Fibroblast of the aortic adventitia (primary cell): ENCODE measurements at regions not wholly inside any gene's neighbourhood (a gene's known extent, or its start where the extent isn't known, plus 50 kb on each side); places are given as distances from the start of the nearest gene placed in this dataset.

Experiments
- DNase-seq: peaks from one replicate; pipeline ENCODE4 v3.0.0-alpha.2; 2010; ENCODE audit warnings: low read depth
- H3K4me3 ChIP-seq: 2 replicates; pipeline ENCODE4 v1.5.1; 2011; ENCODE audit warnings: low read depth, mild to moderate bottlenecking, control low read depth, low read length, moderate library complexity
- TF ChIP-seq, protein P1 (sequence below): IDR thresholded peaks from 2 replicates; pipeline ENCODE4 v1.5.1; 2011; ENCODE audit warnings: mild to moderate bottlenecking, low read length, control low read depth, inconsistent platforms; ENCODE audit not compliant: insufficient read depth

DNA sequence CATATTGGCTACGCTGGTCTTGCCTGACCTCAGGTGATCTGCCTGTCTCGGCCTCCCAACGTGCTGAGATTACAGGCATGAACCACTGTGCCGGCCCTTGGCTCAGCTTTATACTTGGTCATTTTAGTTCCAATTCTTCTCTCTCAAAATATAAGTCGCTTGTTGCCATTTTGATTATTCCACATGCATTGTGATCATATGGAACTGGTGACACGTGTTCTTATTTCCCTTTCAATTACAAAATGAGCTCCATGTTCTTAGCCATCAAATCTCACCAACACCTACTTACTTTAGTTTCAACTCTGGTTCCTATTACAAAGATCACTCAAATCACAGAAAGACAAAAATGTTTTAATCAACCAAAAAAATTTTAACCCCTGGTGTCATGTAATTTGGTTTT, 1711.7 kb downstream of the TP53TG3F start:
- H3K4me3 ChIP-seq, result no peak overlapping the region
- TF ChIP-seq, protein P1, sequence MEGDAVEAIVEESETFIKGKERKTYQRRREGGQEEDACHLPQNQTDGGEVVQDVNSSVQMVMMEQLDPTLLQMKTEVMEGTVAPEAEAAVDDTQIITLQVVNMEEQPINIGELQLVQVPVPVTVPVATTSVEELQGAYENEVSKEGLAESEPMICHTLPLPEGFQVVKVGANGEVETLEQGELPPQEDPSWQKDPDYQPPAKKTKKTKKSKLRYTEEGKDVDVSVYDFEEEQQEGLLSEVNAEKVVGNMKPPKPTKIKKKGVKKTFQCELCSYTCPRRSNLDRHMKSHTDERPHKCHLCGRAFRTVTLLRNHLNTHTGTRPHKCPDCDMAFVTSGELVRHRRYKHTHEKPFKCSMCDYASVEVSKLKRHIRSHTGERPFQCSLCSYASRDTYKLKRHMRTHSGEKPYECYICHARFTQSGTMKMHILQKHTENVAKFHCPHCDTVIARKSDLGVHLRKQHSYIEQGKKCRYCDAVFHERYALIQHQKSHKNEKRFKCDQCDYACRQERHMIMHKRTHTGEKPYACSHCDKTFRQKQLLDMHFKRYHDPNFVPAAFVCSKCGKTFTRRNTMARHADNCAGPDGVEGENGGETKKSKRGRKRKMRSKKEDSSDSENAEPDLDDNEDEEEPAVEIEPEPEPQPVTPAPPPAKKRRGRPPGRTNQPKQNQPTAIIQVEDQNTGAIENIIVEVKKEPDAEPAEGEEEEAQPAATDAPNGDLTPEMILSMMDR, result no peak

GRCh38 chr16:35173295-35173694, 1713.9 kb downstream of the TP53TG3F start:
- no peak overlapping the region for H3K4me3 ChIP-seq
- TF ChIP-seq, protein P1, result no peak
- no peak for DNase-seq

More for the DNA sequence above, 1711.7 kb downstream of the TP53TG3F start:
- no peak for DNase-seq

DNA sequence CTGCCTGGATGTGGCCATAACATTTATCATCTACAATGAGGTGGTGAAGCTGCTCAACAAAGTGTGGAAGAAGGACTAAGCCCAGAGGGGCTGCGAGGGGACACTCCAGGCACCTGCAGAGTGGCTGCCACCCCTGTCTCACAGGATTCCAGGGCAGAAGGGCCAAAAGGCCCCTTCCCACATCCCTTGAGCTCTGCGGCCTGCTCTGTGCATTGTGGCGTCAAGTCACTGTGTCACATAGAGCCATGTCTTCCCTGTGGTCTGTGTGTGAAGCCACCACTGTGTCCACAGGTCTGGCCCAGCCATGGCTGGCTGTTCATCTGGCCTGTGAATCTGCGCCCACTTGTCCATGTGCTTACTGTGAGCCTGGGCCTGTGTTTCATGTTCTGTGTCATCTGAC, 1714.6 kb downstream of the TP53TG3F start:
- DNase-seq, result no peak
- TF ChIP-seq, protein P1, result no peak
- H3K4me3 ChIP-seq, result no peak overlapping the region

- DNase-seq, result no peak
- TF ChIP-seq, protein P1, result no peak
- H3K4me3 ChIP-seq, result no peak overlapping the region
Measured at GRCh38 chr16:35176449-35176848, 1717.0 kb downstream of the TP53TG3F start.

- no peak overlapping the region for H3K4me3 ChIP-seq
- no peak for DNase-seq
- TF ChIP-seq, protein P1, result no peak
Measured at GRCh38 chr16:35177851-35178250, 1718.4 kb downstream of the TP53TG3F start.

DNA sequence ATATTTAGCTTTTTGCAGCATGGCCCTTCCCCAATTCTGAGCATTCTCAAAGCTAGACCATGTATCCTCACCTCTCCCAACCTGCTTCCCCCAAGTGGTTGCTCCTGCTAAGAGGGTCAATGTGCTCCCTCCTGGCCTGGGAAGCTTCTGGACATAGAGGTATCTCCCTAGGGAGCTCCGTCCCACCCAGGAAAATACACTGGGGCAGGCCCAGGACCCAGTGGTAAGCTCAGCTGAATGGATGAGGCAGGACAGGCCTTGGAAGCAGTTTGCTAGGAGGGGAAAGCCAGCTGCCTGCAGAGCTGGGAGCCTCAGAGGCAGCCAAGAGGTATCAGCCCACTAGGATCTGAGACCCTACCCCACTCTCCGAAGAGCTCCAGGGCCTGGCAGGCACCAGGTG, 1721.6 kb downstream of the TP53TG3F start:
- DNase-seq, result no peak
- TF ChIP-seq, protein P1, result no peak

DNA sequence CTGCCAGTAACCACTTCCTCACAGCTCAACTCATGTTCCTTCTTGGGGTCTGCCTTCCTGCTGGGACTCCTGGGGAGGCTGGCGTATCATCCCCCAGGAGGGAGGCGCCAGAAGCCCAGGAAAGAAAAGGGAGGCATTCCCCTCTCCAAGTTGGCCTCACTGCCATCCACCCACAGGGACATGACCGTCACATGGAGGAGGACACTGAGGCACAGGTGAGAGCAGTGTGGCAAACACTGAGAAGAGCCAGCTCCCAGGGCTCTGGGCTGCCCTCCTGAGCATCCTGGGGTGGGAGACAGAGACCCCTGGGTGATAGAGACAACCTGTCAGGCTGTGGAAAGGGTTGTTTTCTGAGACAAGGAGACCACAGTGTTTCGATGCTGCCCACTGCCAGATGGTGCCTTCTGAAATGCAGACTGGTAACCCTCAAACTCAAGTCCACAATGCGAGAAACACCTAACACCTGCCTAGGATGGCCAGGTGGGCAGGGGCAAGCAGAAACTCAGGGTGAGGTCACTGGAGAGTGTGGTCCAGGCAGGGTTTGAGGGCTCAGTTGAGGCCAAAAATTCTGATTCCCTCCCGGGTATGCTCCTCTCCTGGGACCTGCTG, 1722.1 kb downstream of the TP53TG3F start:
- DNase-seq, result no peak
- H3K4me3 ChIP-seq, result no peak overlapping the region
- TF ChIP-seq, protein P1, result no peak

More for the DNA sequence above, 1721.6 kb downstream of the TP53TG3F start:
- H3K4me3 ChIP-seq, result no peak overlapping the region
